IPS-20b (cell line): ENCODE measurements at regions not wholly inside any gene's neighbourhood (a gene's known extent, or its start where the extent isn't known, plus 50 kb on each side); places are given as distances from the start of the nearest gene placed in this dataset.
A peak's percentile ranks its signal among the peaks of the same experiment; 100 is the strongest.
"Not testable (repeated sequence)": the region's sequence is repeated elsewhere in the genome, so short reads cannot be mapped to it uniquely, and the experiment has no call there.

Experiments
- H3K27ac ChIP-seq: one replicate; pipeline ENCODE4 v1.5.1; 2013; ENCODE audit warnings: low read length
- H3K27me3 ChIP-seq: 2 replicates; pipeline ENCODE4 v1.6.1; 2013; ENCODE audit warnings: mild to moderate bottlenecking, low read length, inconsistent platforms; ENCODE audit not compliant: insufficient read depth
- H3K36me3 ChIP-seq: 2 replicates; pipeline ENCODE4 v1.6.1; 2013; ENCODE audit warnings: low read depth, mild to moderate bottlenecking, inconsistent platforms, low read length, moderate library complexity; ENCODE audit not compliant: insufficient read depth
- H3K4me1 ChIP-seq: 2 replicates; pipeline ENCODE4 v1.6.1; 2013; ENCODE audit warnings: mild to moderate bottlenecking, control low read depth, inconsistent platforms, low read length, moderate library complexity; ENCODE audit not compliant: insufficient read depth
- H3K4me3 ChIP-seq: 2 replicates; pipeline ENCODE4 v1.5.1; 2013; ENCODE audit warnings: mild to moderate bottlenecking, low read length, inconsistent platforms
- H3K9ac ChIP-seq: 2 replicates; pipeline ENCODE4 v1.6.1; 2013; ENCODE audit warnings: low read depth, mild to moderate bottlenecking, inconsistent platforms, low read length, moderate library complexity
- H3K9me3 ChIP-seq: 2 replicates; pipeline ENCODE4 v1.6.1; 2013; ENCODE audit warnings: mild to moderate bottlenecking, low read depth, low read length, inconsistent platforms; ENCODE audit not compliant: insufficient read depth

- Histone ChIP-seq H3K27ac (no peak overlapping the region), H3K9ac (no peak overlapping the region; the same call in 1 of the 2 replicates), H3K9me3 (no peaks in the 10 kb centered on the region), H3K36me3 (no peaks in the 10 kb centered on the region), H3K4me3 (peak overlapping the region; percentile 17; the same call in 1 of the 2 replicates), H3K4me1 (peaks cover 8% of the 10 kb centered on the region; the same call in 1 of the 2 replicates), H3K27me3 (no peaks in the 10 kb centered on the region)
Observed at GRCh38 chr13:103516015-103516795, 450.0 kb upstream of the SLC10A2 start.

DNA sequence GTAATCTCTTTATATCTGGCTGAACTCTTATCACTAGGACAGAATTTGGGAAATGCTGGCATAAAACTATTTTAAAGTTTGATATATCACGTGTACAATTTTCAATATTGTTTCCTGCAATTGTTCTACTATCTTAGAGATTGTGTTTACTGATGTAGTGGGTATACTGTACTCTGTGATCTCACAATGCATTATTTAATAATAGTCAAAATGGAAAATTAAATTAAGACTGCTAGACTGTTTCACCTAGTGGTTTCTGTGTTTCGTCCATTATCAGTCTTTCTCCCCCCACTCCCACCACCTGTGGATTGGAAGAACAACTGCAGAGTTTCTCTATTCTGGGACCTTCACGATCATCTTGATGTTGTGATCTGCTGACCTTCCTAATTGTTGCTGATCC, 449.2 kb upstream of the SLC10A2 start:
- Histone ChIP-seq H3K4me3 (no peak overlapping the region), H3K9ac (no peak overlapping the region), H3K9me3 (no peaks in the 10 kb centered on the region), H3K27me3 (no peaks in the 10 kb centered on the region), H3K4me1 (peaks cover 8% of the 10 kb centered on the region; the same call in 1 of the 2 replicates), H3K27ac (no peak overlapping the region), H3K36me3 (no peaks in the 10 kb centered on the region)

DNA sequence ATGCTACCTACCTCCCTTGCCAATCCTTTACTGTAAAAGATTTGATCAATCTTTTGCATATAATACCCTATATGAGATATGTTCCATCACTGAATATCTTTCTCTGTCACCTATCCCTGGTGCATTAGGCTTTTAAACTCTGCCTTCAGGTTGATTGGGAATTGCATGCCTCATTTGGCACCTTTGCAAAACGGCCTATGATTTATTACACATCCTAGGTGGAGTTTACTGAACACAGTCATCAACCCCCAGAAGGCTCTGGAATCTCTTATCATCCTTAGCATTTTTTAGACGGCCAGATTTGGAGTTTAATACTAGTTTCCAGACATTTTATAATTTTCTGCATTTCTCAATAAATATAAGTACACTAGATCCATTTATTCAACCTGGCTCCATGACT, 448.4 kb upstream of the SLC10A2 start:
- H3K4me3 ChIP-seq = no peak overlapping the region
- peaks cover 8% of the 10 kb centered on the region; the same call in 1 of the 2 replicates for H3K4me1 ChIP-seq
- no peaks in the 10 kb centered on the region for H3K27me3 ChIP-seq

GRCh38 chr13:103514188-103514587, 448.0 kb upstream of the SLC10A2 start:
- Histone ChIP-seq H3K9ac (no peak overlapping the region), H3K27ac (no peak overlapping the region), H3K27me3 (no peaks in the 10 kb centered on the region), H3K9me3 (no peaks in the 10 kb centered on the region), H3K4me3 (no peak overlapping the region), H3K36me3 (no peaks in the 10 kb centered on the region), H3K4me1 (peaks cover 8% of the 10 kb centered on the region; the same call in 1 of the 2 replicates)

More for the DNA sequence above, 448.4 kb upstream of the SLC10A2 start:
- no peaks in the 10 kb centered on the region for H3K36me3 ChIP-seq
- no peaks in the 10 kb centered on the region for H3K9me3 ChIP-seq
- no peak overlapping the region for H3K27ac ChIP-seq
- no peak overlapping the region for H3K9ac ChIP-seq

DNA sequence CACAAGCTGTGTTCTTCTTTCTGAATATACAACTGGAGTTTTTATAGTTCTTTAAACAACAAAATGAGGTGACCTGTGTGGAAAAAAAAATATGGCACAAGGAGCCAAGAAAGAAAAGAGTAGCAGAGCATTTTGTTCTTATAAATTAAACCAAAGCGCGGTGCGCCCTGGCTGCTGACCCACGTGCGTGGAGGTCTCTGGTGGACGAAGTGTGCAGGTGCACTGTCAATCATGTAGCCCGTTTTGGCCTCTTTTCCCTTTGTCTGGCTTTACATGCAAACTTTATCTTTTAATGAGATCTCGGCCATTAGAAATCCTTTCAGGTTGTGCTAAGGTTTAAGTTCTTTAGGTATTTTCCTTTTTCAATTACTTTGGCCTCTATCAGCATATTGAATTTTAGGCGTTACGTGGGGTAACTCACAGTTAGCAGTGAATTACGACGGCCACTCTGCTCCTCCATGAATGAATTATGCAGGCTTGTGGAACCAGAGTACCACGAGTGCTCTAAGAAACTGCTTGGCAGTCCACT, 443.9 kb upstream of the SLC10A2 start:
- Histone ChIP-seq H3K27ac (no peak overlapping the region), H3K27me3 (no peaks in the 10 kb centered on the region), H3K36me3 (no peaks in the 10 kb centered on the region), H3K9me3 (no peaks in the 10 kb centered on the region), H3K9ac (no peak overlapping the region), H3K4me1 (no peaks in the 10 kb centered on the region), H3K4me3 (no peak overlapping the region)

- no peak overlapping the region for H3K4me3 ChIP-seq
- peaks cover 7% of the 10 kb centered on the region; the same call in 1 of the 2 replicates for H3K9me3 ChIP-seq
- H3K27me3 ChIP-seq = no peaks in the 10 kb centered on the region
- no peaks in the 10 kb centered on the region for H3K36me3 ChIP-seq
- H3K4me1 ChIP-seq = no peaks in the 10 kb centered on the region
- no peak overlapping the region for H3K27ac ChIP-seq
- no peak overlapping the region for H3K9ac ChIP-seq
Observed at GRCh38 chr13:103497404-103497803, 431.2 kb upstream of the SLC10A2 start.

DNA sequence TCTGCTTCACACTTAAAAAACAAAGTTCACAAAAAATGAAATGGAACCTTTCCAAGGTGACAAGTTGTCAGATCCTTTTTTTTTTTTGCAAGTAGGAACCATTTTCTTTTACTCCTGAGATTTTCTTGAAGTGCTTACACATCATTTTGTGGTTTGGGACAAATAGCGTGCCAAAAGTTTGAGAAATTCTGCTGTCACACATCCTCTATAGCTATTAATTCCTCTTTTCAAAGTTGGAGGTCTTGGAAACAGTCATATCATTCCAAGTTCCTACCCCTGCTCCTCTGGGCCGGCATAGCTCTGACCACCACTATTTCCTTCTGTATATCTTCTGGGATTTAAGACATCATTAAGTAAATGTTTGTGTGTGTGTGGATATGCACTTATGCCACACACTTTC, 421.6 kb upstream of the SLC10A2 start:
- Histone ChIP-seq H3K36me3 (no peaks in the 10 kb centered on the region), H3K27ac (no peak overlapping the region), H3K4me3 (no peak overlapping the region), H3K4me1 (no peaks in the 10 kb centered on the region), H3K27me3 (no peaks in the 10 kb centered on the region), H3K9ac (no peak overlapping the region), H3K9me3 (peaks cover 2% of the 10 kb centered on the region; the same call in 1 of the 2 replicates)

DNA sequence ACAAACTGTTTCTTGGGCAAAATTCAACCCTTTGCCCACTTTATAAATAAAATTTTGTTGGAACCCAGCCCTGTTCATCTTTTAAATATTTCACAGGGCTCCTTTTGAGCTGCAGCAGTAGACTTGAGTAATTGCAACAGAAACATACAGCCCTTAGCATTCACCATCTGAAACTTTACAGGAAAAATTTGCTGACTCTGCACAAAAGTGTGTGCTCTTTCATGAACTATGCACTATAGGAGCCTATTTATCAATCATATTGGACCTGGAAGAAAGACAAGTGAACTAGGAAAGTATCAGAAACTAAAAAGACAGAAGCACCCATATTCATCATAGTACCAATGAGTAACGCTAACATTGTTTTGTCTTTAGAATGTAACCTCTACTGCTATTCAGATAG, 406.9 kb upstream of the SLC10A2 start:
- Histone ChIP-seq H3K4me3 (no peak overlapping the region), H3K27ac (no peak overlapping the region), H3K9me3 (no peaks in the 10 kb centered on the region), H3K4me1 (no peaks in the 10 kb centered on the region), H3K36me3 (no peaks in the 10 kb centered on the region), H3K27me3 (no peaks in the 10 kb centered on the region), H3K9ac (no peak overlapping the region)

DNA sequence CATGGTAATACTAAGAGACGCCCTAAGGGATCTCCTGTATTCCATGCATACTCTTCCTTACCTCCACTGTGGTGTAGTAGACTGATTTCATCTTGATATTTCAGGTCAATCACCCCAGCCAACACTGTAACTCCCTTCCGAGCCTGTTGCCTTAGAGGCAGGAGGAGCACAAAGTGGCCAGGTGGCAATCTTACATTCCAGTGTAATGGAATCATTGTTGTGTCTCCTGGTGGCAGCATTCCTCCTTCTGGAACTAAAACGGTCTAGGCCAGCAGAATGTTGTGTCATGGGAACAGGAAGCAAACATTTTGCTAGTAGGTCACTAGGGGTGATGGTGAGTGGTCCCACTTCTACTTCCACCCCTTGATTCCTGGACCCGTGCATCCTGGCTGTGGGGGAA, 405.7 kb upstream of the SLC10A2 start:
- no peaks in the 10 kb centered on the region for H3K27me3 ChIP-seq
- H3K36me3 ChIP-seq = no peaks in the 10 kb centered on the region
- no peak overlapping the region for H3K4me3 ChIP-seq
- no peaks in the 10 kb centered on the region for H3K4me1 ChIP-seq
- H3K27ac ChIP-seq = no peak overlapping the region
- H3K9me3 ChIP-seq = no peaks in the 10 kb centered on the region
- no peak overlapping the region for H3K9ac ChIP-seq

- Histone ChIP-seq H3K27me3 (no peaks in the 10 kb centered on the region), H3K9me3 (no peaks in the 10 kb centered on the region), H3K36me3 (no peaks in the 10 kb centered on the region), H3K4me1 (no peaks in the 10 kb centered on the region), H3K27ac (no peak overlapping the region), H3K4me3 (no peak overlapping the region), H3K9ac (no peak overlapping the region)
Observed at GRCh38 chr13:103469771-103470170, 403.6 kb upstream of the SLC10A2 start.

GRCh38 chr13:103466761-103467160, 400.5 kb upstream of the SLC10A2 start:
- H3K27ac ChIP-seq = no peak overlapping the region
- no peak overlapping the region for H3K4me3 ChIP-seq
- H3K9ac ChIP-seq = no peak overlapping the region
- no peaks in the 10 kb centered on the region for H3K4me1 ChIP-seq
- H3K36me3 ChIP-seq = no peaks in the 10 kb centered on the region
- H3K27me3 ChIP-seq = no peaks in the 10 kb centered on the region
- no peaks in the 10 kb centered on the region for H3K9me3 ChIP-seq

DNA sequence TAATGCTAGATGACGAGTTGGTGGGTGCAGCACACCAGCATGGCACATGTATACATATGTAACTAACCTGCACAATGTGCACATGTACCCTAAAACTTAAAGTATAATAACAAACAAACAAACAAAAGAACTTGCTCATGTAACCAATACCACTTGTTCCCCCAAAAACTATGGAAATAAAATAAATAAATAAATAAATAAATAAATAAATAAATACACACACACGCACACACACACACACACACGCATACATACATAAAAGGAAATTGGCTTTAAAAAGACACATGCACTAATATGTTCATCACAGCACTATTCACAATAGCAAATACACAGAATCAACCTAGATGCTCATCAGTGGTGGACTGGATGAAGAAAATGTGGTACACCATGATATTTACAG, 394.0 kb upstream of the SLC10A2 start:
- H3K36me3 ChIP-seq, H3K4me1 ChIP-seq, H3K9ac ChIP-seq, H3K27me3 ChIP-seq, H3K4me3 ChIP-seq, H3K9me3 ChIP-seq, H3K27ac ChIP-seq: not testable (repeated sequence)
